ENCODE measurements at regions not wholly inside any gene's neighbourhood (a gene's known extent, or its start where the extent isn't known, plus 50 kb on each side); places are given as distances from the start of the nearest gene placed in this dataset.

GRCh38 chr13:74687442-74688182 lies 553.4 kb upstream of the KLF12 start:
- H3K27ac ChIP-seq: no peak overlapping the region
- no peak for TF ChIP-seq CTCF (conservative IDR thresholded peaks at IDR 0.05)

GRCh38 chr13:74683411-74683810 lies 549.2 kb upstream of the KLF12 start:
- TF ChIP-seq CTCF (conservative IDR thresholded peaks at IDR 0.05): no peak
- no peak overlapping the region for H3K27ac ChIP-seq

GRCh38 chr13:74682746-74683145 lies 548.5 kb upstream of the KLF12 start:
- TF ChIP-seq CTCF (conservative IDR thresholded peaks at IDR 0.05): no peak

GRCh38 chr13:74681891-74682290 lies 547.7 kb upstream of the KLF12 start:
- no peak overlapping the region for H3K27ac ChIP-seq
- TF ChIP-seq CTCF (conservative IDR thresholded peaks at IDR 0.05): no peak

More at GRCh38 chr13:74682746-74683145, 548.5 kb upstream of the KLF12 start:
- no peak overlapping the region for H3K27ac ChIP-seq

GRCh38 chr13:74678308-74678965 lies 544.2 kb upstream of the KLF12 start:
- TF ChIP-seq CTCF (conservative IDR thresholded peaks at IDR 0.05): no peak
- no peak overlapping the region for H3K27ac ChIP-seq

- TF ChIP-seq CTCF (conservative IDR thresholded peaks at IDR 0.05): no peak
- no peak overlapping the region for H3K27ac ChIP-seq
Observed at GRCh38 chr13:74675972-74676371, 541.8 kb upstream of the KLF12 start.

GRCh38 chr13:74675182-74675581 lies 541.0 kb upstream of the KLF12 start:
- no peak for TF ChIP-seq CTCF (conservative IDR thresholded peaks at IDR 0.05)
- H3K27ac ChIP-seq: no peak overlapping the region
